WI38 (cell line): ENCODE measurements at regions not wholly inside any gene's neighbourhood (a gene's known extent, or its start where the extent isn't known, plus 50 kb on each side); places are given as distances from the start of the nearest gene placed in this dataset.
"Not testable (repeated sequence)": the region's sequence is repeated elsewhere in the genome, so short reads cannot be mapped to it uniquely, and the experiment has no call there.

ENCODE experiments used
- H3K4me3 ChIP-seq: 2 replicates; pipeline ENCODE4 v1.5.1; 2011; ENCODE audit warnings: low read depth, mild to moderate bottlenecking, control low read depth, low read length
- TF ChIP-seq, protein P1 (sequence below): IDR thresholded peaks from 2 replicates; pipeline ENCODE4 v1.5.1; 2012; ENCODE audit warnings: low read depth, mild to moderate bottlenecking, control low read depth, low read length

- TF ChIP-seq, protein P1, sequence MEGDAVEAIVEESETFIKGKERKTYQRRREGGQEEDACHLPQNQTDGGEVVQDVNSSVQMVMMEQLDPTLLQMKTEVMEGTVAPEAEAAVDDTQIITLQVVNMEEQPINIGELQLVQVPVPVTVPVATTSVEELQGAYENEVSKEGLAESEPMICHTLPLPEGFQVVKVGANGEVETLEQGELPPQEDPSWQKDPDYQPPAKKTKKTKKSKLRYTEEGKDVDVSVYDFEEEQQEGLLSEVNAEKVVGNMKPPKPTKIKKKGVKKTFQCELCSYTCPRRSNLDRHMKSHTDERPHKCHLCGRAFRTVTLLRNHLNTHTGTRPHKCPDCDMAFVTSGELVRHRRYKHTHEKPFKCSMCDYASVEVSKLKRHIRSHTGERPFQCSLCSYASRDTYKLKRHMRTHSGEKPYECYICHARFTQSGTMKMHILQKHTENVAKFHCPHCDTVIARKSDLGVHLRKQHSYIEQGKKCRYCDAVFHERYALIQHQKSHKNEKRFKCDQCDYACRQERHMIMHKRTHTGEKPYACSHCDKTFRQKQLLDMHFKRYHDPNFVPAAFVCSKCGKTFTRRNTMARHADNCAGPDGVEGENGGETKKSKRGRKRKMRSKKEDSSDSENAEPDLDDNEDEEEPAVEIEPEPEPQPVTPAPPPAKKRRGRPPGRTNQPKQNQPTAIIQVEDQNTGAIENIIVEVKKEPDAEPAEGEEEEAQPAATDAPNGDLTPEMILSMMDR: no peak
- no peak overlapping the region for H3K4me3 ChIP-seq
Observed at GRCh38 chr7:25742316-25742715, 409.7 kb upstream of the NFE2L3 start.

DNA sequence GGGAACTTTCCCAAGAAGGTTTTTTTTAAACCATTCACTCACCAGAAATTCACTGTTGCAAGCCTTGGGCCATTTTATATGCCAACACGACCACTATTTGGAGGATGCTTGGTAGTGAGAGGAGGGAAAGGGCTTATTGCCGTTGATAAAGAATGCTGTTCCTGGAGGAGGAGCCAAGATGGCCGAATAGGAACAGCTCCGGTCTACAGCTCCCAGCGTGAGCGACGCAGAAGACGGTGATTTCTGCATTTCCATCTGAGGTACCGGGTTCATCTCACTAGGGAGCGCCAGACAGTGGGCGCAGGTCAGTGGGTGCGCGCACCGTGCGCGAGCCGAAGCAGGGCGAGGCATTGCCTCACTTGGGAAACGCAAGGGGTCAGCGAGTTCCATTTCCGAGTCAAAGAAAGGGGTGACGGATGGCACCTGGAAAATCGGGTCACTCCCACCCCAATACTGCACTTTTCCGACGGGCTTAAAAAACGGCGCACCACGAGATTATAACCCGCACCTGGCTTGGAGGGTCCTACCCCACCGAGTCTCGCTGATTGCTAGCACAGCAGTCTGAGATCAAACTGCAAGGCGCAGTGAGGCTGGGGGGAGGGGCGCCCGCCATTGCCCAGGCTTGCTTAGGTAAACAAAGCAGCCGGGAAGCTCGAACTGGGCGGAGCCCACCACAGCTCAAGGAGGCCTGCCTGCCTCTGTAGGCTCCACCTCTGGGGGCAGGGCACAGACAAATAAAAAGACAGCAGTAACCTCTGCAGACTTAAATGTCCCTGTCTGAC is 408.1 kb upstream of the NFE2L3 start:
- H3K4me3 ChIP-seq: not testable (repeated sequence)

DNA sequence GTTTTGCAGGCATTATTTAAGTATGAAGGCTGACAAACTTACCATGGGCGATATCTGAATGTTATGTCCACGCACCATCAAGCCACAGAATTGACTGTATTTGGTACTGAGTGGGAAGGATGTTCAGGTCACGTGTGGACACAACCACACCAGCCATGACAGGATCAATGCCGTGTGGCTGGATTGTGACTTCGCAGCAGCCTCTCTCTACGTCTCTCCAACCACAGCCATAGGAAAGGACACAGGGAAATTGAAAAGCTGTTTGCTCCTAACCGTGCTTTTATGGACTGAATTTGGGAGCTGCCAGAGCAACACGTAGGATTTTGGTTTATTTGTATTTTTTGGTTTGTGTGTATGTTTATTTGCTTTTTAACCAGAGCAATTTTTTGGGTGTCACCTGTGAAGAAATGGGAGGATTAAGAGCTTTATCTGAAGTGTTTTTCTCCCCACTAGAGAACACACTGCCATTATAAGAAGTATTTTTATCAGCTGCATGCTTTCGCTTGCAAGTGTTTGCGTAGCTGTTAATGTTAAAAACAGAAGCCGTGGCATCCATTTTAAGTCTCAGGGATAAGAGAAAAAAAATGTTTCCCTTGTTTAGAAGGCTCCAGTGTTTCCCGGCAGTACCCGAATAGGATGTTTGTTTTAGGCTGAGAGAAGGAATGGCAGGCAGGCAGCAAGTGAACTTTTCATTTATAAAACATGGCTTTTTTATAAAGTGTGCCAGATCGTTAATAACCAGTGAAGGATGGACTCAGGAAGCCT is 401.1 kb upstream of the NFE2L3 start:
- TF ChIP-seq, protein P1: no peak
- H3K4me3 ChIP-seq: no peak overlapping the region

DNA sequence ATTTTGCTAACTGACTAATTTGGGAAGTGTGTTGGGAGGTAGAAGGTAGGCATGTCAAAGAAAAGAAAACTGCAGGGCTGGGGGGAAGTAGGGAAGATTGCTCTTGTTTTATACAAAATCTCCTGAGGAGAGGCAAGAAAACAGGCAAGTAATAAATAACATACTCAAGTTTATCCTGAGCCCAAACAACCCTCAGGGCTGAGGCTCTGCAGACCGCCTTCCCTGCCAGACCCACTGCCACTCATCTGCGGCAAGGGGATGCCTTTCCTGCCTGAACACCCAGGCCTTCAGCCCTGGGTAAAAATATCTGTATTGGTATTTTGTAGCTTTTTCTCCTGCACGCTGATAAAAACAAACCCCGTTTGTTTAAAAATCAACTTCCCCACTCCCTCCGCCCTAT is 399.8 kb upstream of the NFE2L3 start:
- H3K4me3 ChIP-seq: no peak overlapping the region
- TF ChIP-seq, protein P1: no peak

- TF ChIP-seq, protein P1: no peak
Observed at GRCh38 chr7:25752967-25753791, 398.8 kb upstream of the NFE2L3 start.

DNA sequence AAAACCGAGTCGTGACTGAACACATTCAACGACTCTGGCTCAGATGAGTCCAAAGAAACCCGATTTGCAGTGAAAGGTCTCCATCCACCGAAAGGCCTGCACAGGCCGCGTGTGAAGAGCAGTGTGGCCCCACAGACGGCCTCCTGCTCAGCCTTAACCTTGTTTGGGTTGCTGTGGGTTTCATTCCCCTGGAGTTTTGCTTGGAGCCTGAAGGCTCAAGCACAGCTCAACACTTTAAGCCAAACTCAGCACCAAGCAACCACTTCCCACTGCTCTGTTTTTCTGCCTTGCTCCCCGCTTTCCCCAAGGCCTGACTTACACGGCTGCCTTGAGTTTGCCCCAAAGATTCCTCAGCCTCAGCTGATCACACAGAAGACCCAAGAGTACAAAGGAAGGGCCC is 398.2 kb upstream of the NFE2L3 start:
- TF ChIP-seq, protein P1: no peak
- no peak overlapping the region for H3K4me3 ChIP-seq

More at GRCh38 chr7:25752967-25753791, 398.8 kb upstream of the NFE2L3 start:
- H3K4me3 ChIP-seq: no peak overlapping the region

- TF ChIP-seq, protein P1: no peak
- H3K4me3 ChIP-seq: no peak overlapping the region
Observed at GRCh38 chr7:25754333-25754732, 397.7 kb upstream of the NFE2L3 start.
